HK-2 (cell line): ENCODE measurements at regions not wholly inside any gene's neighbourhood (a gene's known extent, or its start where the extent isn't known, plus 50 kb on each side); places are given as distances from the start of the nearest gene placed in this dataset.
"Not testable (repeated sequence)": the region's sequence is repeated elsewhere in the genome, so short reads cannot be mapped to it uniquely, and the experiment has no call there.

Experiments used
- DNase-seq: peaks from one replicate; pipeline ENCODE4 v3.0.0-alpha.2; 2018; ENCODE audit not compliant: unreplicated experiment

DNA sequence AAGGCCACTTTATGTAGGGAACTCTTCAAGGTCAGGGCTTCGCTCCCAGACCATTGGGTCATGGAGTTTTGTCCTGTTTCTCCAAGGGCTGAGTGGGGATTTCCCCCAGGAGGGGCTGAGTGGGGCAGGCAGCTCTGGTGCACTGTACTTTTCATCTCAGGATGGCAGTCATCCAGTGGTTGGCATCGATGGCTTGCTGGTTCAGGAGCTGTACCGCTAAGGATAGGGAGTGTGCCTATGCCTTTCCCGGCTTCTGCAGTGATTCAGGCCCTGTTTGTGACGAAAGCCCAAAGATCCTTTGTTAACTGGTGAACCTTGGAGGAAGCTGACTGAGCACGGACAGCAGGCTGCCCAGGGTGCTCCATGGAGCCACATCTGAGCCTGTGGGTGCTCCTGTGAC, 100.1 kb upstream of the GADD45A start:
- DNase-seq = no peak

DNA sequence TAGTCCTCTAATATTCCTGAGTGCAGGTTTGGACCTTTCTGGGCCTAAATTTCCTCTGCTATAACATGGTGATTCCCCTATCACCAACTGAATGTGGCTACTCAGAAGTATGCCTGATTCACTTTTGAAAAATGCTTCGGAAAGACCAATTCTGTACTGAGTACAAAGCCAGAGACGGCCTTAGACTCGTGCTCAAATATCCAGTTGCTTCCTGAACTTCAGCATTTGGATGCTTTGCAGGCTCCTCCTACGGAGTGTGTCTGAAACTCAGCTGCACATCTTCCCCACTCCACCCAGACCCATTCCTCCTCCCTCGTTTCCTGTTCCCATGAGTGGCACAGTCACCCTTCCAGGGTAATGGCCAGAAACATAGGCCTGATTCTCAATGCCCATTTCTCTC, 98.4 kb upstream of the GADD45A start:
- DNase-seq = no peak

DNA sequence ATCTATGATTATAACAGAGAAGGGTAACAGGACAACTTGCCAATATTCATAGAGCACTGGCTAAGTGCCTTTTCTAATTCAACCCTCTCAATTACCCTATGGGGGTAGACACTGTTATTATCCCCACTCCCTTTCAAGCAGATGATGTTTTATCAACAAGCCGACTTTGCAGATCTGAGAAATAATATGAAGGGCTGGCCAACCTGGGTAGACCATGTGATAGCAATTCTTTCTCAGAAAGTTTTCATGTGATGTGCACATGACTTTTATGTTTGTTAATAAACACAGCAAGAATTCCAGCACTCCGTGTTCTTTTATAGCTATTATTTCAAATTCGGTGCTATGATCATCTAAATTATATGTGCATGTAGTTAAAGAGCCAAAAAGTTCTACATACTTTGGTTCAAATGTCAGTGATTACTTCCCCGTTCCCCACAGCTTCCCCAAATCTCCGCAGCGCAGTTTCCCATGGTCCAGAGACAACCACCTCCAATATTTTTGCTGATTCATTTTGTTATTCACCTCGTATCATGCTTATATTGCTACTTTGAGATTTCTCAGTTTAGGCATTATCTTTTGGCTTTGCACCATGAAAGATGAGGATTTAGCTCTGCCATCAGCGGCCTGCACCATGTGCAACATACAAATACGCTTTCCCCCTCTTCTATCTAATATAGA, 96.7 kb upstream of the GADD45A start:
- no peak for DNase-seq

DNA sequence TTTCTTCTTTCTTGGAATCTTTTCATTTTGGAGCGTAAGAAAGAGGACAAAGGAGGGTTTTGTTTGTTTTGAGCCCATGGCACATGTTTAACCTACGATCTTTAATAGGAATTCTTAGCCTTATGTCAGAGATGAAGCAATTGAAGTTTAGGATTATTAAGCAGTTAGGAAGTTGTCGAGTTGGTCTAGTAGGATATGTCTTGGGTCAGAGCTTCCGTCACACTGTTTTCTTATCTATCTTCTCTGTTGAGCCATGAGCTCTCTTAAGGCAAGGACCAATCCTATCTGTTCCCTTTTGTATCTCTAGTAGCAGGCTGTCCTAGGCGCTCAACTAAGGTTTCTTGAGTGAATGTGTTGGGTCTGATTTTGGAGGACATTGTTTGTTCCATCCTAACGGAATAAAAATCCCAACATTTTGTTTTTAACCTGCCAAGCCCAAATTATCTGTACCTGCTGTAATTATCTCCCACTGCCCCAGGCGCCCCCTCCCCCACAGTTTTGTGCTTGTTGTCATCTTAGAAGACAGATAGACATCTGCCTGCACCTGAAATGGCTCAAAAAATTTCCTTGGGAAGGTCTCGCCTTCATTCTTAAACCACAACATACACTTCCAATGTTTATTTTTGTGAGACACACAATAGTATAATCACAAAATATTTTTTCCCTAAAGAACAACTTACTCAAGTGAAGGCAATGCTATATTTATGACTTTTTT, 95.3 kb upstream of the GADD45A start:
- DNase-seq = no peak

DNA sequence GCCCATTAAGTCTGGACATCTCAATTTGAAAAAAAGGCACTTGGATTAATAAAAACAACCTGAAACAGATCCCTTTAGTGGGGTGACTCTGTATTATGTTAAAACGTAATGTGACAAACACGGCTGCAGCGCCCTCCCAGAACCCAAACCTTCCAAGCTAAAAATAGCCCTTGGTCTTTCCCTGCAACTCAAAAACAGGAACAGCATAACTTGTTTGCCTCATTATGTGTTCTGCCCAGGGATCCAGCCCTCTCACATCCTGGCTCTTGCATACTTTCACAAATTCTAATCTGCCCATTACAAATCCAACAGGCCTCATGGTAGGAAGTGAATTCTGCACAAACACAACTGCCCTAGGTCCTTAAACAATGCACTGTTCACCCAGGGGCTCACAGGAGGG, 94.7 kb upstream of the GADD45A start:
- DNase-seq = no peak

DNA sequence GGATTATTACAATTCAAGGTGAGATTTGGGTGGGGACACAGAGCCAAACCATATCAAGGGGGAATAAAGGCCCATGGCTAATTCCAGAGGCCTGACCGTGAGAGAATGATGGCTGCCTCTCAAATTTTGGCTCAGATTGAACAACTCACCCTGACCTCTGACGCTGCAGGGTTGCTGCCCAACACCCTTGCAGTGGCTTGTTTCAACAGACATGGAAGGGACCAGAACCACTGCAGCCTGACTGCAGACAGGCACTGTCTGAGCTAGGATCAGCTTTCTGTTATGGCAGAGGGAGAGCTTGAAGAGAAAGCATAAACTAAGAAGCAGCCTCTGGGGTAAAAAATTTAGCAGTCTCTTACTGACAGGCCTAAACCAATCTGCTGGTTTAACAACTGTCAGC, 90.2 kb upstream of the GADD45A start:
- no peak for DNase-seq

DNA sequence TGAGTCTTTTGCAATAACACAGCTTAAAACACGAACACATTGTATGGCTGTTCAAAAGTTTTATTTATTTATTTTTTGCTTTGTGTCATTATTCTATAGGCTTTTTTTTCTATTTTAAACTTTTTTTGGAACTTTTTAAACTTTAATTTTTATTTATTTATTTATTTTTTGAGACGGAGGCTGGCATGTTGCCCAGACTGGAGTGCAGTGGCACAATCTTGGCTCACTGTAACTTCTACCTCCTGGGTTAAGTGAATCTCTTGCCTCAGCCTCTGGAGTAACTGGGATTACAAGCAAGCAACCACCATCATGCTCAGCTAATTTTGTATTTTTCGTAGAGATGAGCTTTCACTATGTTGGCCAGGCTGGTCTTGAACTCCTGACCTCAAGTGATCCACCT, 88.3 kb upstream of the GADD45A start:
- no peak for DNase-seq

DNA sequence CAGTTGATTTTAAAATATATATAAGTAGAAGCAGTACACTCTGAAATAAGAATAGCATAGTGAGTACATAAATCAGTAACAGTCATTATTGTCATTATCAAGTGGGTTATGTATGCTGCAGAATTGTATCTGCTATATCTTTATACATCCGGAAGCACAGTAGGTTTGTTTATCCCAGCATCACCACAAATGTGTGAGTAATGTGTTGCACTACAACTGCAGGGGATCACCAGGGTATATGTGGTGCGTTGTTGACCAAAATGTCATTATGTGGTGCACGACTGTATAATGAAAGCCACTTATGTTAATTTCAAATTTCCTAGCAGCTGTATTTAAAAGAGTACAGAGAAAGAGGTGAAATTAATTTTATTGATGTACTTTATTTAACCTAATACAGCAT, 87.7 kb upstream of the GADD45A start:
- DNase-seq = no peak

DNA sequence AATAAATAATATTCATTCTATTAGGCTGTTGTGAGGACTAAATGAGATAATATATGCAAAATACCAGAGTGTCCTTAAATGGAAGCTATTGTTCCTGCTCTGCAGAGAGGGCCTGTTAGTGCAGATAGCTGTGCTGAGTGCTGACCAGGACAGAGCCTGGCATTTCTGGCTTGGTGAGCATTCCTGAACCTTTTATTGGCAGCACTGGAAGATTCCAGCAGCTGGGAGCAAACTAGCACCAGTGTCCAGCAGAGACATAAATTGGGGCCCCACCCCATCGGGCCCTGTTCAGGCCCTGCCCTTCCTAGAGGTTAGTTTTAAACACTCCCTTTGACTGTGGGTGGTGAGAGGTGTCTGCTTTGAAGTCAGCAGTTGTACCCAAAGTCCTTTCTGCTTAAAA, 85.9 kb upstream of the GADD45A start:
- no peak for DNase-seq

DNA sequence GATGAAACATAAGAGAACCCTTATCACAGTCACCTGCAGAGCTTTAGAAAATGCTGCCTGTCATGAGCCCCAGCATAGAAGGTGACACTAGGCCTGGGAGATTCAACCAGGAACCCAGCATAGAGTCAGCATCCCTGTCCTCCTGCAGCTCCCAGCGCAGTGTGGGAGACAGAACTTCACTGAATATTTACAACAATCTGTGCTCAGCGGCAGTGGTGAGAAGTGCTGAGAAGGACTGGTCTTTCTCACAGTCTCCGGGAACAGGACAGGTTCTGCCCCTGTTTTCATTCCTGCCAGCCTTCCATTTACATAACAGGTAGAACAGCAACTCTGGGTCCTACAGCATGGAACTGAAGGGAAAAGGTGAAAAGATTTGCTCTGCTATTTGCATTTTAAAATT, 83.5 kb upstream of the GADD45A start:
- DNase-seq = no peak

DNA sequence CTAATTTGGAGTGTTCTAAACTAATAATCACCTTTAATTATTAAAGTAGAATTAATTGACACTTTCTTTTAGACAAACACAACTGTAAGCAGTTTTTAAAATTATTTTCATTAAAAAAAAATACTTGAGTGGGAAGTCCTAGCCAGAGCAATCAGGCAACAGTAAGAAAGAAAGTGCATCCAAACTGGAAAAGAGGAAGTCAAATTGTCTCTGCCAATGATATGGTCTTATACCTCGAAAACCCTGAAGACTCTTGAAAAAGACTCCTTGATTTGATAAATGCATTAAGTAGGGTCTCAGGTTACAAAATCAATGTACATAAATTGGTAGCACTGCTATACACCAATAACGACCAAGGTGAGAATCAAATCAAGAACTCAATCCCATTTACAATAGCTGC, 83.0 kb upstream of the GADD45A start:
- DNase-seq = no peak

DNA sequence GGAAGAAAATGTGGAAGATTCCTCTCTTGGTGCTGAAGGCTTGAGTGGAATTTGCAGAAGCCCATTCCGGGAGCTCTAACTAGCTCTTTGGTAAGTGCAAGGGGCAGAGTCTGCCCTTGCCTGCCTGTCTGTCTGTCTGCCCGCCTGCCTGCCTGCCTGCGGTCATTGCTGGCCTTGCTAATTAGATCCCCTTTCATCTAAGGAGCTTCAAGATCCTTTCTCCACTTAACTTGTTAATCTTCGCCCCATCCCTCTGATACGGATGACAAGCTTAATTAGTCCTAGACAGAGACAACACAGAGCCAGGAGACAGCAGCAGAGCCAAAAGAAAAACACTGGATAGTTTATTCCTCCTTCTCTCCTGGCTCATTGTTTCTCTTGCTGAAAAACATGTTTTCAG, 80.2 kb upstream of the GADD45A start:
- DNase-seq = no peak

DNA sequence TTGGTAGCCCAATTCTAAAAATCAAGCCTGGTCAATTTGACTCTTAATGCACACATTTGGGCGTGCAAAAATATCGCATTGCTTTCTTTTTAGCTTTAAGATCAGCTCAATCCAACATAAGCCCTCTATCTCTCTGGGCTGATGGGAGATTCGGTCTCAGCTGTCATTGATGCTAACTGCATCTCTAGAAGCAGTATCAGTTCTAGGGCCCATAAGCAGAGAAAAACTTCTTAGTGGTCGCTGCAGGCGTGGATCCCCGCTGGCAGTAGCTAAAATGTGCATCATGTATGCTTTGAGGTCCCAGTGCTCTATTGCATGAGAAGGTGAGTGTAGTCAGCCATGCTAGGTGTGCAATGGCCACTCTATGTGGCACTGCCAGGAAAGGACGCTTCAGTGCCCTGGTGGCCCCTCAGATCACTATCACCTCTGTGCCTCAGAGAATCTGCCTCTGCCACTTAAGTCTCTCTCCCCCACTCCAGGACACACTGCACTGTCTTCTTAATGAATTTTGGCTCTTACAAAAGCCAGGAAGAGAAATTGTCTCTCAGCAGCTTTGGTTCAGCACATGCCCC, 79.7 kb upstream of the GADD45A start:
- no peak for DNase-seq

DNA sequence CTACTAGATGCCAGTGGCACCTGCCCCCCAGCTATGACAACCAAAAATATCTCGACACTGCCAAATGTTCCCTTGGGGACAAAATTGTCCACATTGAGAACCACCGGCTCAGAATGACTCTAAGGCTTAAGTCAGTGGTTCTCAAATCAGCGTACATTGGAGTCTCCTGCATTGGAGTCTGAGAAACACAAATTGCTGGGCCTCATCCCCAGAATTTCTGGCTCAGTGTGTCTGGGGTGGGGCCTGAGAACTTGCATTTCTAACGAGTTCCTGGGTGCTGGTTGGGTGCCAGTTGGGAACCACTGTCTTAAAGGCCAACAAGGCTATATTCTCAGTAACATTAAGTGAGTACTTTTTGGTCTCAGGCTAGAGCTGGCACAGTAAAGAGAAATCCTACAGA, 77.7 kb upstream of the GADD45A start:
- DNase-seq = no peak

DNA sequence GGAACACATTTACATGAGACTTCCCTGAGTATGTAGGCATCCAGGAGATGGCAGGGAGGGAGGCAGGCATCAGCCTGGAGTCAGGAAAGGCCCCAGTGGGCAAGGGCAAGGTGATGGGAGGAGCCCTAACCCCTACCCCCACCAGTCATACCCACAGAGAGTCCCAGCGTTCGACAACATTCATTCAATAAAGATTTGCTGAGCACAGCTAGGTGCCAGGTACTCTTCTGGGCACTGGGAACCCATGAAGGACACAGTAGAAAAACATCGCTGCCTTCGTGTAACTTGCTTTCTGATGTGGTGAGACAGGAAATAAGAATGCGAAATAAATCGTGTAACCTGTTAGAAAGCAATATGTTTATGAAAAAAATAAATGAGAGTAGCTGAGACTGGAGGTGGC, 77.3 kb upstream of the GADD45A start:
- DNase-seq = no peak

DNA sequence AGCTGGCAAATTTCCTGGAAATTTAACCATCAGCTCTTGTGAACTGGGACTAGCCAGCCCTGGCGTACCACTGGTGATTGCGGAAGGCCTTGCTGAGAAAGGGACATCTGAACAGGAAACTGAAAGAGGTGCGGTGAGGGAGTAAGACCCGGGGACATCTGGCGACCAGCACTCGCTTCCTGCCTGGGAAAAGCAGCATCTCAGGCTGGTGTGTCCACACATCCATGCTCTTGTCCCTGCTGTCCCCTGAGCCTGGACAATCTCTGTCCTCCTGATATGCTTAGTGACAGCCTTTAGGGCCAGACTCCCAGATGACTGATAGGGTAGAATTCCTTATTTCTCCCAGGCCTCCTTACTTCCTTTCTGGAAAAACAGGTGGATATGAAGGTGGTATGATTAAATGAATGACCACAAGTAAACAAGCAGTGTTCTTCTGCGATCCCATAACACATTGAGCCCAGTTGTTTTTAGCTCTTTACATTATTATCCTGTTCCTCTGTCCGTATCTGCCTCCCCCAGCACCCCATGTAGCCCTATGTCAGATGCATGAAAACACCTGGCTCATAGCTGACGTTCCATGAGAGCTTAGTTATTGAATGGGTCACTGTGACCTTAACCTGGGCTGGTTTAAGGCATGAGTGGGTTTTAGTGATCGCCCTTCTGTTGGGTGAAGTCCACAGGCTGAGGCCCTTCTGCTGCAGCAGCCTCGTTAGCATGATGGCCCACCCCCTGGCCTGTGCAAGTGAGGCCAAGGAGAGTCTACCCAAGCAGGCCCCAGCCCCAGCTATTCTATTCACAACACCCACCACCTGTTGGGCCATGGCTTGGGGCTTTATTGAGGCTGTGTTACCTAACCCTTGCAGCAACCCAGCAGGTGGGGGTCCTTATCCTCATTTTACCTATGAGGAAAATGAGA, 76.1 kb upstream of the GADD45A start:
- DNase-seq = no peak

DNA sequence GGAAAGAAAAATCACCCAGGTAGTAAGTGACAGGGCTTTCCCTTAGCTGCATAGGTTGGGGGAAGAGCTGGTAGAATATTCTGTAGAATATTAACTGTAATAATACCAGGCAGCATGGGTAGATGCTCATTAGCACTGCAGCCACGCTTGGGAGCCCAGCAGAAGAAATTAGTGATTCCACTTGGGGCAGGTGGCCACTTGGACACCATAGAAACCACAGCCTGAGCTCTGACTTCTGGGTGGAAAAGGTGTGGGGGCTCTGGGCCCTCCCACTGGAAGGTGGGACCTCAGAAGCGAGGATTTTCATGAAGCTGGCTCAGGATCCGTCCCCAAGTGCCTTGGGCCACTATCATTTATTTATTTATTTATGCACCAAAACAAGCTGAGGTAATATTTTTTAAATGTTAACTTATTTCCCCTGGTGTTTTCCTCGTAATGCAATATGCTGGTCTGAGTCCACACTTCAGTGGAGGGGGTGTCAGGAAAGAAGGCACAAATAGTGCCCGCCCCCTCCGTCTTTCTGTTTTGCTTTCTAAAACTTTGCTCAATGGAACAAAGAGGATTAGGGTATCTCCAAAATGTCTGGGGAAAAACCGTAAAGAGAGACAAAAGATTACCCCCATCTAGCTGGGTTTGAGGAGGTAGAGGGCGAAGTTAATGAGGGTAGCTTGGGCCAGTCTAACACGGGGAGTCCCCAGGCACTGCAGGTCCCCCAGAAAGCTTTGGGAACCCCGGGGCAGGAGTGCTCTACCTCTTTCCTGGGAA, 75.2 kb upstream of the GADD45A start:
- no peak for DNase-seq

DNA sequence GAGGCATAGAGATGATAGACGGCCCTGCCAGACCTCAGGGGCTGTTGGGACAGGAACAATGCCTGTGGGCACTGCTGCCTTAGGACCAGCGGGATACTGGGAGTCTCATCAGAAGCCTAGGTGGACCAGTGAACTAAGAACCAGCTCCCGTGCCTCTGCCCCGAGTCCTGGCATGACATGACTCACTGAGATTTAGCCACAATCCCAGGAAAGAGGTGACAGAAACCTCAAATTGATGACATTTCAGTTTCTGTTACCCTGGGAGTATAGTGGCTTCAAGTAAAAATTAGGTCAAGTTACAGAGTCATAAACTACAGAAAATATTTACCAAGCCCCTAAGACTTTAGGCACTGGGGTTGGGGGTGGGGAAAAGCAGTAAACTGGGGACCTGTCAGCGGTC, 74.6 kb upstream of the GADD45A start:
- no peak for DNase-seq

DNA sequence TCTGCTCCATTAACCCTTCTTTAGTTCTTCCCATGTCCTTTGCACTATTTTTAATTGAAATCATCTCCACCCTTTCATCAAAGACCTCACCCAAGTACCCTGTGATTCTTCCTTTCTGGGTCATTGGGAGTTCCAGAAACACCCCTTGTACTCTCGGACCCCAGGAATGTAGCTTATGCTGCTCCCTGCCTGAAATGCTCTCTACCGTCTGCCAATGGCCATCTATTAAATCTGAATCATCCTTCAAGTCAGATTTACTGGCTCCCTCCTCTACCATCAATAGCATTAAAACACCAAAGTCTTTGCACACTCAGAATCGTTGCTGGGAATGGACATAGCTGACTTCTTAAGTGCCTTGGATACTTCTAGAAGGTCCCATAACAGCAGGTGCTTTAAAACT, 73.2 kb upstream of the GADD45A start:
- no peak for DNase-seq

DNA sequence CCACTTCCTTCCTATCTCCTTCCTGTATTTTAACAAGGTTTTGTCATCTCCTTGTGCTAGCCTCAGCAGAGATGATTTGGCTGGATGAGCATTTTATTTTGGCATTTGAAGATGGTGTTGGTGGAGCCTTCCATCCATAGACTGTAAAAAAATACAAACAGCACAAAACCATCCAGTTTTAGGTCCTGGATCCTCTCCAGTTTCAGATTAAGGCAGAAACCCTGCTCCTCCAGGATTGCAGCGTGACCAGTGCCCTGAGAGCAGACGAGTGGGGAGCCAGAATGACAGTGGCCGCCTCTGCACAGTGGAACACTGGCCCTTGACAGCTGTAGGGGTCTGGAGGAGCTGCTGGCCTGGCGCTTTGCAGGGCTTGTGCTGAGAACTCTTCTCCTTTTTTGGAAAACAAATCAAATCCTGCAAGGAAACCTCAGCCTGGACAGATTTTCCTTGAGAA, 72.2 kb upstream of the GADD45A start:
- no peak for DNase-seq

DNA sequence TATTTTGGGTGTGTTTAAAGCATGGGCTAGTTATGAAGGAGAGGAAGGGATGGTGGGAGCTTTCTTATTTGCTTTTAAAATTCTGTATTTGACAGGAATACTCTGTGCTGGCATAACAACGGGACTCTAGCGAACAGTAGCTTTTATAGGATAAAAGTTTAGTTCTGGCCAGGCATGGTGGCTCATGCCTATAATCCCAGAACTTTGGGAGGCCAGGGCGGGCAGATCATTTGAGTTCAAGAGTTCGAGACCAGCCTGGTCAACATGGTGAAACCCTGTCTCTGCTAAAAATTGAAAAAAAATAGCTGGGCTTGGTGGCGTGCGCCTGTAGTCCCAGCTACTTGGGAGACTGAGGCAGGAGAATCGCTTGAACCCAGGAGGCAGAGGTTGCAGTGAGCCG, 71.5 kb upstream of the GADD45A start:
- DNase-seq = not testable (repeated sequence)

DNA sequence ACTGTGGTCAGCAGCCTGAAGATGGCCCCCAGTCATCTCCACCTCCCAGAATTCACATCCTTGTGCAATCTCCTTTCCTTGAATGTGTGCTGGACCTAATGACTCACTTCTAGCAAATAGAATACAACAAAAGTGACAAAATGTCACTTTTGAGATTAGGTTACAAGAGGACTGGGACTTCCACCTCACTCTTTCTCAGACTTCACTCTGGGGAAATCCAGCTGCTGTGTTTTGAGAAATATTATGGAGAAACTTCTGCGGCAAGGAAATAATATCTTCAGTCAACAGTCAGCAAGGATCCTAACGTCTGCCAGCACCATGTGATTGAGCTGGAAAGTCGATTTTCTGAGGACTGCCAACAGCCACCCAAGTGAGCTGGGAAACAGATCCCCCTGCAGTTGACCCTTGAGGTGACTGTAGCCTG, 70.5 kb upstream of the GADD45A start:
- DNase-seq = no peak
